NCI-H128 (cell line): ENCODE measurements at regions not wholly inside any gene's neighbourhood (a gene's known extent, or its start where the extent isn't known, plus 50 kb on each side); places are given as distances from the start of the nearest gene placed in this dataset.

Experiments used
- DNase-seq: peaks from one replicate; lab custom pipeline; 2025; ENCODE audit not compliant: unreplicated experiment; lab: John Stamatoyannopoulos, UW

DNA sequence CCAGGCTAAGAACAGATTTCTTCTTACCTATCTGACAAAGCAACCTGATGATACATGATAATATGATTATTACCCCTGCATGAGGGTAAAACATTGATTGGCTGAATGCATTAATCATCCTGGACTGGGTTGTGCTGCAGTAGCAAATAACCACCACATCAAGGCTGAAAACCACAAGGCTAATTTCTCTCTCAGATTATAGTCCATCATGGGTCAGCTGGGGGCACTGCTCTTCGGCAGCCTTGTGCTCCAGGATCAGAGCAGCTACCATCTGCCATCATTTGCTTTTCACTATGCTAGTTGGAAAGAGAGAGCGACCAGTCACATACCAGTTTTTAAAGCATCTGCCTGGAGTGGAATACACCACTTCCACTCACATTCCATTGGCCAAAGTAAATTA is 383.5 kb downstream of the RASEF start:
- no peak for DNase-seq

DNA sequence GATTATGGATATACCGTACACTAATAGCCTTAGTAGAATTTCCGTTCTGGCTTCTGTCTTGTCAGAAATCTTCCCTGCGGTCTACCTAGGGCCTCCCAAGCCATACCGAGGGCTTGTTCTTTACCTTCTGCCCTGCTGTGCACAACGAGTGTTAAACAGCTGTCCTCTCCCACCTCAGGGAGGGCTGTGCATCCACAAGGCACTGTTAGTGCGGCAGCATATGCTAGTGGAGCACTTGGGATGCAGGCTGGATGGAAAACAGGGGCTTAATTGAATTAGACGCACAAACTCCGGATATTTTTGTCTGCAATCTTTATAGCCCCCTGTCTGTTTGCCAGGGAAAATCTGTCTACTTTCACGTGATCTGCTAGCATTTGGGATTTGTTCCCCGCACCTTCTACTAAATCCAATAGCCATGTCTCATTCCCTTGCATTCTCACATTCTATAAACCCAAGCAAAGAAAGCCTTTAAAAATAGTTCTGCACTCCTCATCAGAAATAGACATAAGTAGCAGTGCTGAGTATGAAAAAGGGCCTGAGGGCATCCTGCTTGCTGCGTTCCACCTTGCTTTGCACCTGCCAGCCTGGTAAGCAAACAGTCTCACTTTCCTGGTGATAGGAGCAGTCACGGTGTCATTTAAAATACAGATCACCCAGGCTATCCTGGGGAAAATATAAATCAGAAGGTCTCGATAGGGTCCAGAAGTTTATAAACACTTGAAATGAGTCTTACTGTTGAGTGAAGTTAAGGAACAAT is 382.6 kb downstream of the RASEF start:
- DNase-seq, result no peak

DNA sequence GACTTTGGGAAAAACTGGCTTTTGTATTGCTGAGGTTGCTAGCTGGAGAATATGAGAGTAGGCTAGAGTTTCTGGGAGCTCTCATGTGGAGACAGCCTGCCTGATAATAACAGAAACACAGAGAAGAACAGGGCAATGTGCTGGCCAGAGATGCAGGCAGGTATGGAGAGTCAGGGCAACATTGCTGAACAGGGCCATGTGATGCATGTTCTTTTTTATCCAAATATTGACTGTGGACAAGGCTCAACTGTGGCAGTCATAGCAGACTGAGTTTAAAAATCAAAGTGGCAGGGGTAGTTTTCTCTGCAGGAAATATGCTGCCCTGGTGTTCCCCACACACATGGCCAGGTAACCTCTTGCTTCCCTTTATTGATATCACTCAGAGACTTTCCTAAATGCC is 381.1 kb downstream of the RASEF start:
- no peak for DNase-seq

DNA sequence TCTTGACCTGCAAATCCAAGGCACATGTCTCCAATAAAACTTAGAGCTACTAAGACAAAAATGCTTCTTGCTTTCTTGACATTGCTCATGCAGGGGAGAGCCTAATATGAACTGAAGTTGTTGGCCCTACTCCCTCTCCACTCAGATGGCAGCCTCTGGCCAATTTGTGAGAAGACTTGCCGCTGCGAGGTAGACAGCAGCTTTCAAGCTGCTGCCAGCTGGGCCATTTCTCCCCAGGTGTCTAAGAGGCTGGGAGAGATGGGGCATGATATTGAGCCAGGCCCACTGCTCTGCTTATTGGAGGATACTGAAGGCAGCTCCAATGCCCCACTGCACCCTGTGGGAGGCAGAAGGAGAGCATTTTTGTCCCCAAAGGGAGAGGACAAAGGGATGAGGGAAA is 380.5 kb downstream of the RASEF start:
- DNase-seq, result no peak

DNA sequence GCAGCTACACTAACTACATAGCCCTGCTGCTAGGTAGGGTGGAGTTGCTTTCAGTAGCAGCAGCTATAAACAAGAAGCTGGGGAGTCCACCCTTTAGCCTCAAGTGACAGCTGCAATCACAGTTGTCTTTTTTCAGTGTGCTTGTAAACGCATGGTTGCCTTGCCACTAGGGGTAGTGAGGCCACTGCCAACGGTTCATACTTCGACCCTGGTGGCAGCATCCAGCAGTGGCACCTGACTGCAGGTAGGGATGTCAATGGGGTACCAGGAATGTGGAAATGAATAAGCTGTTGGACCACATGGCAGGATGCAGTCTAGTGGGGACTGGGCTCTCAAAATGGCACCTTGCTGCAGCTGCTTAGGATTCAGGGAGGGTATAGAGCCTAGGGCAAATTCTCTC is 367.2 kb downstream of the RASEF start:
- DNase-seq, result no peak

DNA sequence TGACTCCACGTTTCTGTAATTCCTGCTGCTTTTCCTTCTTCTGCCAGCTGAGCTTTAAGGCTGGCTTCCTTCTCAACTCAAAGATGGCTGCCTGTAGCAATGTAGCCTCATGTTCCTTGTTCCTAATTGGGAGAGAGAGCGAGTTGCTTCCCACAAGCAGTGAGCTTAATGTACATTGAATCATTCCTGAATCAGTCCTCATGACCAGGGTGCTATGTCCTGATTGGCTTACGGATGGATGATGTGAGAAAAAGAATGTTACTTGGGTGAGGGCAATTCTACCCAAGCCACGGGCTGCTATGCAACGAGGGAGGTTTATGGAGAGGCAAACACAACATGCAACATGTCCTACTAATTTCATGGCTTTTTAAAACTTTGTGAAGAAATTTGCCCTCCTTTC is 356.2 kb downstream of the RASEF start:
- no peak for DNase-seq

DNA sequence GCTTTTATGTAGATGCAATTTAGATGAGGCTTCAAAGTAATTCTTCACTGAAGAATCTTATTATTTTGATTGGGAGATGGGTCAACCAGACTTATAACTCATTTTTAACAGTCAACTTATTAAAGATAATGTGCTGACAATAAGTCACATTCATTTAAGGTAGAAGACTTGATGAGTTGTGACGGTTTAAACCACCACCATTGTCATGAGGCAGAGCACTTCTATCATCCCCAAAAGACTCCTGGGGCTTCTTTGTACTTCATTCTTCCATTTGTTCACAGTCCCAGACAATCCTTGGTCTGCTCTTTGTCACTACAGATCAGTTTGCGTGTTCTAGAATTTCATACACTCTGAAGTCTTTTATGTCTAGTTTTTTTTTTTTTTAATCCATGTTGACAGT is 346.1 kb downstream of the RASEF start:
- DNase-seq, result no peak

DNA sequence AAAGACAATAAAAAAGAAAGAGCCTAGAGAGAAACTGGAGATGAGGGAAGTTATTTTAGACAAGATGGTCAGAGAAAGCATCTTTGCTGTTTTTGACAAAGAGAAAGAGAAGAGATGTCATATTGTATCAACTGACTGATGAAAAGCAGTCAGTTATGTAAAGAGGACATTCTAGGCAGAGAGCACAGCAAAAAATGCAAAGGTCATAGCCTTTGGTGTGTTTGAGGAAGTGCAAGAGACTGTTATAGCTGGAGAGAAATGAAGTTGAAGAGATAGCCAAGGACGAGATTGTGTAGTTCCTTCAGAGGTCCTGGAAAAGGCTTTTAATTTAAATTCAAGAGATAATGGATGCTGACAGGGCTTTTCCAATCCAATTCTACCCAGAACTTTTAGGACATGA is 342.4 kb downstream of the RASEF start:
- DNase-seq, result no peak

DNA sequence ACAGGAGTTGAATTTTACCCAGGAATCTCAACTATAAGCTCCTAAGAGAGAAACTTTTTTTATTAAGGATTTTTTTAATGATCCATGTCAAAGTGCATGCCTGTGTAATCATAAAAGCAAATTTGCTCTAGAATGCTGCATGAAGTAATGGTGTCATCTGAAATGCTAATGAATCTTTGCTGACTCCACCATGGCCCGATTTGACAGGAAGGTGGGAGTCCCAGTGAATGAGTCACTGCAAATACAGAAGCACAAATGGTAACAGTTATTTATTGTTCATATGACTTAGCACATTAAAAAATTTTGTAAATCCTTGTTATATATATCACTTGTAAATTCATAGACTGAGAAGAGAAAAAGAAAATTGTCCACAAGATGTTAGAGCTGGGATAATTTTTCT is 341.3 kb downstream of the RASEF start:
- DNase-seq, result no peak

DNA sequence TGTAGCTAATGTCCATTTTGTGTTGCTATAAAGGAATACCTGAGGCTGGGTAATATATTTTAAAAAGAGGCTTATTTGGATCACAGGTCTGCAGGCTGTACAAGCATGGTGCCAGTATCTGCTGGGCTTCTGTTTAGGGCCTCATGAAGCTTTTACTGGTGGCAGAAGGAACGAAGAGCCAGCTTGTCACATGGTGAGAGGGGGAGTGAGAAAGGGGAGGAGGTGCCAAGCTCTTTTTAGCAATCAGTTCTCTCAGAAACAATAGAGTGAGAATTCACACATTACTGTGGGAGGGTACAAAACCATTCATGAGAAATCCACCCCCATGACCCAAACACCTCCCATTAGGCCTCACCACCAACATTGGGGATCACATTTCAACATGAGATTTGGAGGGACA is 340.9 kb downstream of the RASEF start:
- DNase-seq, result no peak

DNA sequence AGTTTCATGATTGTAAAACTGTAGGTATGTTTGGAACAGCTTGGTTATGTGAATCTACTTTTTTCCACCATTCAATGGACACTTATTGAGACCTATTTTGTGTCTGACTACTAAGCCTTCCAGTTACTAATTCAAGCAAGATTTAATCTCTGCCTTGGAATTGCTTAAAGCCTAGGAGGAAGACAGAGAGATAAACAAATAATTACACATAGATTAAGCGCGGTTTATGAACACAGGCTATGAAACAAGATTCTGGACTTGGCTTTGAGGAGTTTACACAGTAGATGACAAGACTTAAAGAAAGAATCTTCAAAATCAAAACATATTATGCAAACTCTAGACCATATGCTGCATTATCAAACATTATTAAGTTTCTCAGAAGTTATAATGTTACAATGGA is 340.4 kb downstream of the RASEF start:
- no peak for DNase-seq

DNA sequence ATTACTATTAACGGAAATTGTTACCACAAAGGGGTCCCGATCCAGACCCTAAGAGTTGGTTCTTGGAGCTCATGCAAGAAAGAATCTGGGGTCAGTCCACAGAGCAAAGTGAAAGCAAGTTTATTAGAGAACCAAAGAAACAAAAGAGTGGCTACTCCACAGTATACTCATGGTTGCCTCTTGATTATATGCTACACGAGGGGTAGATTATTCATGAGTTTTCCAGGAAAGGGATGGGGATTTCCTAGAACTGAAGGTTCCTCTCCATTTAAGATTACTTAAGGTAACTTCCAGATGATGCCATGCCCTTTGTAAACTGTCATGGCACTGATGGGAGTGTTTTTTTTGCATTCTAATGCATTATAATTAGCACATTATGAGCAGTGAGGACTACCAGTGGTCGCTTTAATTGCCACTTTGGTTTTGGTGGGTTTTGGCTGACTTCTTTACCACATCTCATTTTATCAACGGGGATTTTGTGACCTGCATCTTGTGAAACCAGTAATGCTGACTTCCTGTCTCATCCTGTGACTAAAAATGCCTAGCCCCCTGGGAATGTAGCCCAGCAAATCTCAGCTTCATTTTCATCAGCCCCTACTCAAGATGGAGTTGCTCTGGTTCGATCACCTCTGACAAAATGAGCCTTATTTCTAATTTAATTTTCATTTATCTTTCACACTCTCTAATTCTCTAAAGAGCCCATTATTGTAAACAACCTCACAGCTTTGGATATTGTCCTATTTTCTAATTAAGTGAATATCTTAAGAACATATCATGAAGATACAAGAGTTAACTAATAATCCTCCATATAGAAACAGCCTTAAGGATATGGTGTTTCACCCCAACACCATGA is 336.3 kb downstream of the RASEF start:
- no peak for DNase-seq

DNA sequence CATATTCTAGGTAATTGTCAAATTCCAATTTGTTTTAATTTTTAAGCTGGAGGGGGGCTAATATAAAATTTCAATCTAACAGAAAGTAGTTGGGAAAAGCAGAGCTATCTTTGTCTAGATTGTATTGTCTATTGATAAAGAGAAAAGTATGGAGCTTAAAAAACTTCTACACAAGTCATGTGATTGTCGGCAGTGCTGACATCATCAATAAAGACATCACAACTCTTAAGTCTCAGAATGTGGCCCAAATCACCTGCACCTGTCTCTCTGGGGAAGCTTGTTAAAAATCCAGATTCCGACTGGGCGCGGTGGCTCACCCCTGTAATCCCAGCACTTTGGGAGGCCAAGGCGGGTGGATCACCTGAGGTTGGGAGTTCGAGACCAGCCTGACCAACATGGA is 333.8 kb downstream of the RASEF start:
- no peak for DNase-seq

DNA sequence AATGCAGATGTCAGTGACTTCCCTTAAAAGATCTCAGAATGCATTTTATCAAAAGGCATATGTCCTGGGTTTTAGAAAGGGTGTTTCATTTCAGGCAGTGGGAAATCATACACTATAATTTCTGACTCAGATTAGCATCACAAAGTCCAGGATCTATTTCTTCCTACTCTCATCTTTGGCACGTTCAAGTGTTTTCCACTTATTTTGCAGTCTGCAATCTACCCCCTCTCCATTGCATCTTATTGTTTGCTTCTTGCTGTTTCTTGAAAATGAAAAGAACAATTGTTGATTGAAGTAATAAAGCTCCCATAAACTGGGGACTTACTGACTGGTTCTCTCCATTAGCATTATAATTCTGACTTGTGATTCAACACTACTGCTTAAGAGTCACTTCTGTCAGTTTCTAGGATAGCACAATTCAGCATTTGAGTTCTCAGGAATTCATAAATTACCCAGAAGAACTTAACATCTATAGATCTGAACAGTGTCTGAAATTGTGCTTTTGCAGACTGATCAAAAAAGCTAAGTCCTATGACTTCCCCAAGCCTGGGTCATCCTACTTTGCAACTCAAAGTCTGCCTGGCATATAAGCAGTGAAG is 332.9 kb downstream of the RASEF start:
- no peak for DNase-seq

DNA sequence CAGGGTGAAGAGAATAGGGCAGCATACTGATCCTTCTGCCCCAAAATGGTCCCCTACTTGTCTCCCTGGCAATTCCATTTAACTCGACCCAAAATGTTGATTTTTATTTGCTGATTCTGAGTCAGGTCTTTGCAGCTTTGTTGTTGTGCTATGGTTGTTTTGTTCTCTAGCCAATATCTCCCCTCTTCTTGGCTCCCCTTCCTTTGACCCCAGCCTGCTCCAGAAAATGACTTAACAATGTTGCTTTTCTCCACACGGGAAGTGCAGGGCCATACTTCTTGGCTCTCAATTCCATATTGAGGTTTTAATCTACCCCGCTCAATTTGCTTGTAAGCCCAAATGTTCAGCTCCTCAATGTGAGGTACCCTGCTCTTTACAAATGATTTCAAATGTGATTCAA is 330.0 kb downstream of the RASEF start:
- DNase-seq, result no peak

DNA sequence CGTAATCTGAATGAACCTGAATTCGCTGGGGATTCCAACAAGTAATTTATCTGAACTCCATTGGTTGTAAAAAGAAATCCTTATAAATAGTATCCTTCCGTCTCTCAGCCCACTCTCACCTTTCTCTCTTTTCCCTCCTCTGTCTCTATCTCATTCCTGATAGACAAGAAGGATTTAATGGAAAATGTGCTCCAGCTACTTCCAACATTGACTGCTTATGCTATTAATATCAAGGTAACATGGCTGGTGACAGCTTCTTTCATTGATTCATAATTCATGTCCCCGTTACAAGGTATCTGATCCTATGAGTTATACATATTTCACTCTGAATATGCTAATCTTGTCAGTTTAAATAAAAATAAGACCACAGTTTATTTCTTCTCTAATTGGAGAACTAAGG is 326.8 kb downstream of the RASEF start:
- DNase-seq, result no peak

DNA sequence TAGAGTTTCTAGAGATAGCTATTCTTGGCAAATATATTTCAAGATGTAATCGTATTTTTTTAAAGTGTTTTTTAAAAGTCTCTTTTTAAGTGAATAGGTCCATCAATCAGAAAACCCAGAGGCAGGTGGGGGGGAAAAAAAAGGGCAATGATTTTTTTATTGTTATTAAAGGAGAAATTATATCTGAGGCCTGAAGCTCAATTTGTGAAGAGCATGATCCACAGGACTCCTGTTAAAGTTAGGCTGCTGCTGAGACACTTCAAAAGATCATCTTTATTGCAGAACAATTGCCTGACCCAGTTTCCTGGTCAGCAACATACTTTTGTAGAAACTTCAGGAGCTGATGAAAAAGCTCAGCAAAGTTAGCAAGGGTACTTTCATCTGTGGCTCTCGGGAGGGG is 326.2 kb downstream of the RASEF start:
- no peak for DNase-seq

DNA sequence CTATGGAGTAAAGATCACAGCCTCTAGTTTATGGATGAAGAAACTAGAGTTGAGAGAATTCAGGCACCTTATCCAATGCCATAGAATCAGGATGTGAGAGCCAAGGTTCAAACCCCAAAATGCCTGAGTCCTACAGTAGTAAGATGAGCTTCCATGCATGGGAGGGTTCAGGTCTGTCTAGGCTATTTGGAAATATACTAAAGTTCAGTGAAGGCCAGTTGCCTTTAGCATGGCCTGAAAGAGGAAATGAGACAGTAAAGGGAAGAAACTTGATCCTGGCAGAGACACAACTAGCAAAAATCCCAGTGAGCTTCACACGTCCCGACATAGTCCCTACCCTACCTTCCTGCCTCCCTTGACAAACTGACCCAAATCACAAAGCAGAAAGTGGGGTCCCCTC is 317.0 kb downstream of the RASEF start:
- no peak for DNase-seq

DNA sequence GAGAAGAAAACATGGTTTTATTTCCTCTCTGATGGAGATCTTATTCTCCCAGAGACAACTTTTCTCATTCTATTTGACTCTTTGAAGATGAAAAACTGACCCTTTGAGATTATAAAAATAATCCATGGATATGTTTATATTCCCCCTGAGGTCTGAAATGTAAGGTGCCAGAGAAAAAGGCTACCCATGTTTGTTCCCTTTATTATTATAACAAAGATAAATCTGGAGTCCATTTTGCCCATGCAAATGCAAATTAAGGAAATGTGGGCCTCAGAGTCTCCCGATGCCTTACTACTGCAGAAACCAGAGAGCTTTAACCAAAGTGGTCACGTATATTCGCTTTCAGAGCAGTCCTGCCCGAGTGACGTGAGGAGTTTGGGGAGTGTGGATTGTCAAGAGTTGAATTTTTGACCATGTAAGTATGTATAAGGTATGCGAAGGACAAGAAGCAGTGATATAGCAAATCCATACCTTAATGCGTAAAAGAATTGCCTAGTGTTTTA is 312.5 kb downstream of the RASEF start:
- no peak for DNase-seq

DNA sequence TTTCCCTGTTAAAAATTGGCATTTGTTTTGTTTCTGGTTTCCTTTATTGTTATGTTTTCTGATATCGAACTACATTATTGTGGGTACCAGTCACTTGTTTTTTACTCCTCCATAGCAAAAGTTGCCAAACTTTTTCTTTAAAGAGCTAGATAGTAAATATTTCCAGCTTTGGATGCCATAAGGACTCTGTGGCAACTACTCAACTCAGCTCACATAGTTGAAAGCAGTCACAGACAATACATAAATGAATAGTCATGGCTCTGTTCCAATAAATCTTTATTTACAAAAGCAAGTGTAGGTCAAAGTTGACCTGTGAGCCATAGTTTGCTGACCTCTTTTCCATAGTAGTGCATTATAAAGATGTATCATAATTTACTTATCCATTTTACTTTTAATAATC is 305.0 kb downstream of the RASEF start:
- DNase-seq, result no peak

DNA sequence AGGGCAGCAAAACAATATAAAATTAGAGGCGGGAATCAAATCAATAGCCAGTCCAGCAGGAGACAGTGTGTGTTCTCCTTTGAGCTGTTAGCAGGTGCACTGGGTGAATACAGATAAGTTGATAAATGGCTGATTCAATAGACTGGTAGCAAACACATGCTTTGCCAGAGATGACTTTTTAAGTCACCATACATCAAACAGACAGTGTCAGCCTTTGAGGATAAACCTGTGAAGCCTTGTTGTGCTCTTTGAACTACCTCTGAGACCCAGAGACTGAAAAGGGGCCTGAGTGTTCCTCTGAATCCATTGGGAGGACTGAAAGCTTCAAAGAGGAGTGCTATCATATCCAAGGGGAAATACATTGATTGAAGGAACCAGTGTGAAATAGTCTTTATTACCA is 301.9 kb downstream of the RASEF start:
- DNase-seq, result no peak

DNA sequence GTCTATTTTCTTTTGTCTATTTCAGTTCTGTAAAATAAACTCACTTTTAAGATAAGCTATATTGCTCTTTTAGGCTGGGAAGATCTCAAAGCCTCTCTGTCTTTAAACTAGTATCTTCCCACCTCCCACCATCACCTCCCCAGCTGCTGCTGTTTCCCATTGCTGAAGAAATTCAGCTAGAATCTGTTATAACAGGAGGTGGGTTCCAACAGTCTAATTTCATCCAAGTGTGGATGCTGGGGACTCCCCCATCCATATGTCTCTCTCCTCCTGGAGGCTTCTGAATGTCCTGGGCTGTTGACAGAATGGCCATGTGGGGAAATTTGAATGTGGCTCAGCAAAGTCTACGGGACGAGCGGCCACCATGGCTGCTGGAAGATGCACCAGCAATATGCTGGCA is 301.0 kb downstream of the RASEF start:
- no peak for DNase-seq
